ENCODE measurements at regions not wholly inside any gene's neighbourhood (a gene's known extent, or its start where the extent isn't known, plus 50 kb on each side); places are given as distances from the start of the nearest gene placed in this dataset.
A peak's percentile ranks its signal among the peaks of the same experiment; 100 is the strongest.

DNA sequence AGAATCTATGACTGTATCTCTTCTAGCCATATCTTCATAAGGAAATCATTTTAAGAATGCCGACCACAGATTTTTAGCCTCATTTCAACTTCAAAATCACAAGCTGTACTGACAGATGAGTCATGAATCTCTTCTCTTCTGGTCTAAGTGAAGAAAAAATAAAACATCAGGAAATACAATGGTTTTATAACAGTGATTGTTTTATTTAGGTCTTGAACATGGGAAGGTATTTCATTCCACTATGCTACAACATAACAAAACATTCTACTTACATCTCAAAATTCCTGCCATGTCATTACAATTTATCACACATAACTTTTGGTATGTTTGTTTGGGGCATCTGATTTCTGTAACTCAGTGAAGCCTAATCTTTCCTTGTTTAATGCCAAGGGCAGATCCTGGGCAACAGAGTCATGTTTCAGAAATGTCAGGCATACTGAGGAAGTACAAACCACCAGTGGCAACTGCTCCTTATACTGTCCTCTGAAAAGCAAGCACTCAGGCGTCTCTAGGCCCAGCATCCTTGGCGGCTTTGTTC, 325.0 kb downstream of the PDHA2 start:
- Histone ChIP-seq H3K4me1 (ENCODE audit: control insufficient read depth, low read length) (no peaks in the 10 kb centered on the region), H3F3A (ENCODE audit: control insufficient read depth, insufficient read depth) (no peaks in the 10 kb centered on the region), H3K9me3 (ENCODE audit: control insufficient read depth, insufficient read depth, low read length) (no peaks in the 10 kb centered on the region), H3K27me3 (ENCODE audit: control insufficient read depth, low read length) (no peaks in the 10 kb centered on the region), H3K79me2 (ENCODE audit: control insufficient read depth, low read length) (no peaks in the 10 kb centered on the region), H4K20me1 (ENCODE audit: control insufficient read depth, insufficient read depth, low read depth, low read length) (no peaks in the 10 kb centered on the region), H3K9me2 (replicated peaks; ENCODE audit: control insufficient read depth, low read length) (no peaks in the 10 kb centered on the region), H3K4me3 (ENCODE audit: low read length) (no peak overlapping the region), H3K4me2 (ENCODE audit: low read length) (no peak overlapping the region), H3K27ac (ENCODE audit: low read depth, low read length) (no peak overlapping the region), H3K36me3 (ENCODE audit: control insufficient read depth, low read length) (no peaks in the 10 kb centered on the region)
- TF ChIP-seq, protein P1, sequence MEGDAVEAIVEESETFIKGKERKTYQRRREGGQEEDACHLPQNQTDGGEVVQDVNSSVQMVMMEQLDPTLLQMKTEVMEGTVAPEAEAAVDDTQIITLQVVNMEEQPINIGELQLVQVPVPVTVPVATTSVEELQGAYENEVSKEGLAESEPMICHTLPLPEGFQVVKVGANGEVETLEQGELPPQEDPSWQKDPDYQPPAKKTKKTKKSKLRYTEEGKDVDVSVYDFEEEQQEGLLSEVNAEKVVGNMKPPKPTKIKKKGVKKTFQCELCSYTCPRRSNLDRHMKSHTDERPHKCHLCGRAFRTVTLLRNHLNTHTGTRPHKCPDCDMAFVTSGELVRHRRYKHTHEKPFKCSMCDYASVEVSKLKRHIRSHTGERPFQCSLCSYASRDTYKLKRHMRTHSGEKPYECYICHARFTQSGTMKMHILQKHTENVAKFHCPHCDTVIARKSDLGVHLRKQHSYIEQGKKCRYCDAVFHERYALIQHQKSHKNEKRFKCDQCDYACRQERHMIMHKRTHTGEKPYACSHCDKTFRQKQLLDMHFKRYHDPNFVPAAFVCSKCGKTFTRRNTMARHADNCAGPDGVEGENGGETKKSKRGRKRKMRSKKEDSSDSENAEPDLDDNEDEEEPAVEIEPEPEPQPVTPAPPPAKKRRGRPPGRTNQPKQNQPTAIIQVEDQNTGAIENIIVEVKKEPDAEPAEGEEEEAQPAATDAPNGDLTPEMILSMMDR (IDR thresholded peaks at IDR 0.05; ENCODE audit: low read depth, low read length, poor library complexity, severe bottlenecking): no peak
- no peak for TF ChIP-seq EZH2phosphoT487 (IDR thresholded peaks at IDR 0.05; ENCODE audit: borderline replicate concordance, low read length)

DNA sequence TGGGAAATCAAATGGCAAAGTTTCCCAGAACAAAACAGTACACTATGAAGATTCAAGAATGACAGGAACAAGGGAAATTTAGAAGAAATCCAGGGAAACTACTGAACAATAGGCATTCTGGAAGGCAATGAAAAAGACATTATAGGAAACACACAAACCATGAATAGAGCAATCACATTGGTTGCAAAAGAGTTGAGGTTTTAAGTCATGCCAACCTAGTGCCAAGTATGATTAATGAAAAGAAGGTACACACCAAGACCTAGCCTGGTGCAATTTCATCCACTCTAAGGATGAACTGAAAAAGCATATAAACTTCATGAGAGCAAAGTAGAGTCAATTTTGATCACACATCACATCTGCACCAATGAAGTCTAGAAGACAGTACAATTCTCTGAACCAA, 326.9 kb downstream of the PDHA2 start:
- Histone ChIP-seq H4K20me1 (ENCODE audit: control insufficient read depth, insufficient read depth, low read depth, low read length) (no peaks in the 10 kb centered on the region), H3K79me2 (ENCODE audit: control insufficient read depth, low read length) (no peaks in the 10 kb centered on the region), H3K4me2 (ENCODE audit: low read length) (no peak overlapping the region), H3K4me1 (ENCODE audit: control insufficient read depth, low read length) (no peaks in the 10 kb centered on the region), H3K9me2 (replicated peaks; ENCODE audit: control insufficient read depth, low read length) (no peaks in the 10 kb centered on the region), H3F3A (ENCODE audit: control insufficient read depth, insufficient read depth) (no peaks in the 10 kb centered on the region), H3K4me3 (ENCODE audit: low read length) (no peak overlapping the region), H3K27ac (ENCODE audit: low read depth, low read length) (no peak overlapping the region), H3K9me3 (ENCODE audit: control insufficient read depth, insufficient read depth, low read length) (peaks cover 4% of the 10 kb centered on the region; the same call in 1 of the 2 replicates), H3K36me3 (ENCODE audit: control insufficient read depth, low read length) (no peaks in the 10 kb centered on the region), H3K27me3 (ENCODE audit: control insufficient read depth, low read length) (no peaks in the 10 kb centered on the region)
- TF ChIP-seq EZH2phosphoT487 (IDR thresholded peaks at IDR 0.05; ENCODE audit: borderline replicate concordance, low read length): no peak
- TF ChIP-seq, protein P1 (IDR thresholded peaks at IDR 0.05; ENCODE audit: low read depth, low read length, poor library complexity, severe bottlenecking): no peak

DNA sequence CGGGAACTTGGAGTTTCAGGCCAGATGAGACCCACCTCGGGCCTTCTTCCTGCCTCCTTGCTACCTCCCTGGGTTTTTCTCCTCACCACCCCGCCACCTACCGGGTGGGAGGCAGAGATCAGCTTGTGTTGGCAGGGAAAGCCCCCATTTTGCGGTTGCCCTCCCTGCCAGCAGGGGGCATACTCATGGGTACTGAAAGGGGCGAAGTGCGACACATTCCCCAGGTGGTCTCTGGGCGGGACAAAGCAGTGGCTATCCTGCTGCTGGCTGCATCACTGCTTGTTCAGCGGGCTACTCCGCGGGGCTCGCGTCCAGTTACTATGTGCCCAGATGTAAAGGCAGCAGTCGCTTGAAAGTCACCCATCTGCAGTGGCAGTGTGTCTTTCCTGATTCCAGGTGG, 330.3 kb downstream of the PDHA2 start:
- no peak for TF ChIP-seq EZH2phosphoT487 (IDR thresholded peaks at IDR 0.05; ENCODE audit: borderline replicate concordance, low read length)
- TF ChIP-seq, protein P1 (IDR thresholded peaks at IDR 0.05; ENCODE audit: low read depth, low read length, poor library complexity, severe bottlenecking): peak; percentile 36
- H3K36me3 ChIP-seq (ENCODE audit: control insufficient read depth, low read length): no peaks in the 10 kb centered on the region
- H4K20me1 ChIP-seq (ENCODE audit: control insufficient read depth, insufficient read depth, low read depth, low read length): no peaks in the 10 kb centered on the region
- H3K27me3 ChIP-seq (ENCODE audit: control insufficient read depth, low read length): no peaks in the 10 kb centered on the region
- no peak overlapping the region for H3K4me2 ChIP-seq (ENCODE audit: low read length)
- no peak overlapping the region for H3K4me3 ChIP-seq (ENCODE audit: low read length)
- H3K79me2 ChIP-seq (ENCODE audit: control insufficient read depth, low read length): no peaks in the 10 kb centered on the region
- peaks cover 4% of the 10 kb centered on the region; the same call in 1 of the 2 replicates for H3K9me3 ChIP-seq (ENCODE audit: control insufficient read depth, insufficient read depth, low read length)
- no peak overlapping the region for H3K27ac ChIP-seq (ENCODE audit: low read depth, low read length)
- no peaks in the 10 kb centered on the region for H3K9me2 ChIP-seq (replicated peaks; ENCODE audit: control insufficient read depth, low read length)
- no peaks in the 10 kb centered on the region for H3K4me1 ChIP-seq (ENCODE audit: control insufficient read depth, low read length)
- H3F3A ChIP-seq (ENCODE audit: control insufficient read depth, insufficient read depth): no peaks in the 10 kb centered on the region

Measured in DOHH2 (cell line).